Stimulated activated CD8-positive, alpha-beta memory T cell treated with anti-CD3 and anti-CD28 coated beads, Interleukin-2, amount 100 ng/mL, for 48 hours (primary cell): ENCODE measurements at regions not wholly inside any gene's neighbourhood (a gene's known extent, or its start where the extent isn't known, plus 50 kb on each side); places are given as distances from the start of the nearest gene placed in this dataset.

Experiments
- DNase-seq, 2 donors: peaks; one replicate each; pipeline ENCODE4 v3.0.0-alpha.2; 2020; ENCODE audit warnings: low read depth in 2 of 2

DNA sequence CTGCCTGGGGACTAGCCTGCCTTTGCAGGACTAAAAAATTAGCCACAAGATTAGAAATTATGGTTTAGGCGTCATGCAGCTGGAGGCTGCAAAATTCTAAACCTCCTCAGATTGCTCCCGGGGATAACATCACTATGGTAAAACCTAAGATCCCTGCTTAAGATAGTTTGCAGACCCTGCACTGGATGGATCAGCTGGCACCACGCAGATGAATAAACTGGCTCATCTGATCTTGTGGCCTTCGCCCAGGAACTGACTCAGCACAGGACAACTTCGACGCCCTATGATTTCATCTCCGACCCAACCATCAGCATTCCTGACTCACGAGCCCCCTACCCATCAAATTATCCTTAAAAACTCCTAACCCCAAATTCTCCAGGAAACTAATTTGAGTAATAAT lies 482.4 kb downstream of the SPRY1 start:
- no peak for DNase-seq

DNA sequence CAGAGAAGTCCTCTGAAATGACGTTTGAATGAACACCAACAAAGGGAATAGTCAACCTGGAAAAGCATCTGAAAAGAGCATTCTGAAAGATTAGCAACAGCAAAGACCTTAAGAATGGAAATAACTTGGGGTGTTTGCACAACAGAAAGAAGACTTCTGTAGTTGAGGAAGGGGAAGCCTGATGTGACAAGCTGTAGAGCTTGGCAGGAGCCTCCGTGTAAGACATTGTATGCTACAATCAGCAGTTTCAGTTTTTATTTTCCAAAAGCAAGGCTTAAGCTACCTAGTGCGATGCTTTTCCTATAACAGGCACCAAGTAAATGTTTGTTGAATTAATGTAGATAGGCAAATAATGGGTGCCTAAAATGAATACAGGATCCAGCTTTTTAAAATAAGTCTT lies 484.0 kb downstream of the SPRY1 start:
- no peak for DNase-seq

DNA sequence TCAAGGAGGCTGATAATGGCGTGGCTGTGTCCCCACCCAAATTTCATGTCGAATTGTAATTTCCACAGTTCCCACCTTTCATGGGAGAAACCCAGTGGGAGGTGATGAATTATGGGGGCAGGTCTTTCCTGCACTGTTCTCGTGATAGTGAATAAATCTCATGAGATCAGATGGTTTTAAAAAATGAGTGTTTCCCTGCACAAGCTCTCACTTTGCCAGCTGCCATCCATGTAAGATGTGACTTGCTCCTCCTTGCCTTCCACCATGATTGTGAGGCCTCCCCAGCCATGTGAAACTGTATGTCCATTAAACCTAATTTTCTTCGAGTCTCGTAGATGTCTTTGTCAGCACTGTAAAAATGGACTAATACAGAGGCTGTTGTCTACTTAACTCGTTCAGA lies 488.3 kb downstream of the SPRY1 start:
- no peak for DNase-seq

DNA sequence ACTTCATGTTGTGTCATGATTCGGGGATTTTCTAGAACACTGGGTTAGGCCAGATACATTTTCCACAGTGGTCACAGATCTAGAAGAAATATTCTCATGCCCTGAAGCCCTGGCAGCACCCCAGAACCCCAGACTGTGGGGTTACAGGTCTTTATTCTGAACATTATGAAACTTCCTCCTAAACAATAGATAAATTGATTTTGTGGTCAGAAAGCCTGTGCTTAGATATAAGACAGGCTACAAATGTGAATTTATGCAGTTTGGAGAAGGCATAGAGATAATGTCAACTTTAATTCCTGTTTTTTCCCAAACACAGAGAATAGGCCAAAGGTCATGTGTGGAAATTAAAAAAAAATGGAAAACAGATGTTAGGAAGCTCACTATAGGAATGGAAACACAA lies 492.9 kb downstream of the SPRY1 start:
- no peak for DNase-seq

DNA sequence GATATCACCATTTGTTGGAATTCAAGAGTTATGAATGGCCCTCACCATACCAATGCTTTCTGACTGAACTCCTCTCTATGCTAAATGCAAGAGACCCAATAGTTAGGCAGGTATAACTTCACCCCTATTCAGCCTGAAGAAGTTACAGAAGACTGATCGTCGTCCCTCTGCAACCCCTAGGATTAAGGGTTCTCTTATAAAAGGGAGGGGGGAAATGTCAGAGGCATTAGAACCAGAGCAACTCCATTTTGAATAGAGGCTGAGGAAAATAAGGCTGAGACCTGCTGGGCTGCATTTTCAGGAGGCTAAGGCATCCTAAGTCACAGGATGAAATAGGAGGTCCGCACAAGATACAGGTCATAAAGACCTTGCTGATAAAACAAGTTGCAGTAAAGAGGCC lies 494.3 kb downstream of the SPRY1 start:
- DNase-seq = no peak

DNA sequence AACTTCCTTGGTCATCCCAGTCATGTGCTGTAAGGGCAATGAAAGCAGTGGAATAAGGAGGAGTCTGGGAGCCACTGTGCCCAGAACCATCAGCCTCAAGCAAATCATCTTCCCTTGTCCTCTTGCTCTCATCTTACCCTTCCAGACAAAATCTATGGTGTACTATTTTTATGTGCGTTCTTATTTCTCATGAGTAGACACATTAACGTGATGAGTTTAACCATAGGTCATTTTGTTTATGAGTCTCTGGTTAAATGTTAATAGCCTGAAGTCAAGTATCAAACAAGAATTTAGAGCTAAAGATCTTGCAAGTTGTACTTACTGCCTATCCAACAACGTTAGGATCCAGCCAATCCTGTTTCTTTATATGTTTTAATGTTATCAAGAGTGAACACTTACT lies 495.3 kb downstream of the SPRY1 start:
- DNase-seq = no peak

DNA sequence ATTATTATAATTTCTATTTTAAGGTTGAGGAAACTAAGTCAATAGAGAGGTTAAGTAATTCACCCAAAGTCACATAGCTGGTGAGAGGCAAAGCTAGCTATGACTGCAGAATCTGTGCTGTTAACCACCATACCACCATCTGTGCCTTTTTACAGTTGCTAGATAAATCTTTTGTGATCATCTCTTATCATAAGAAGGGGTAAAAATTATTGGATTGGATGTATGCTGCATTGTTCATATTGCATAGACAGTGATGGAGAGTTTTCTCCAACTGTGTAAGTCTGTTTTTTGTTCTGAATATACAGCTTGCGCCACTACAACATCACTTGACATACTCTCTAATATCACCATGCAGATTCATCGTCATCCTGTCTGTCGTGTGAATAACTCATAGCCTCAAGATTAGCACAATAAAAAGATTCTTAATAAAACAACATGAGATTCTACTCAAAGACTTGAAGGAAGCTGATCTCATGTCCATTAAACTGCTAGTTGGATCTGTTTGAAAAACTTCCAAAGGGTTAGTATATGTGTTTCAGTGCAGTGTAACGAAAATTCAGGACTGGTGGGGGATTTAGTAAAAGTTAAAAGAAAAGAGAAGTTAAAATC lies 495.9 kb downstream of the SPRY1 start:
- no peak for DNase-seq

DNA sequence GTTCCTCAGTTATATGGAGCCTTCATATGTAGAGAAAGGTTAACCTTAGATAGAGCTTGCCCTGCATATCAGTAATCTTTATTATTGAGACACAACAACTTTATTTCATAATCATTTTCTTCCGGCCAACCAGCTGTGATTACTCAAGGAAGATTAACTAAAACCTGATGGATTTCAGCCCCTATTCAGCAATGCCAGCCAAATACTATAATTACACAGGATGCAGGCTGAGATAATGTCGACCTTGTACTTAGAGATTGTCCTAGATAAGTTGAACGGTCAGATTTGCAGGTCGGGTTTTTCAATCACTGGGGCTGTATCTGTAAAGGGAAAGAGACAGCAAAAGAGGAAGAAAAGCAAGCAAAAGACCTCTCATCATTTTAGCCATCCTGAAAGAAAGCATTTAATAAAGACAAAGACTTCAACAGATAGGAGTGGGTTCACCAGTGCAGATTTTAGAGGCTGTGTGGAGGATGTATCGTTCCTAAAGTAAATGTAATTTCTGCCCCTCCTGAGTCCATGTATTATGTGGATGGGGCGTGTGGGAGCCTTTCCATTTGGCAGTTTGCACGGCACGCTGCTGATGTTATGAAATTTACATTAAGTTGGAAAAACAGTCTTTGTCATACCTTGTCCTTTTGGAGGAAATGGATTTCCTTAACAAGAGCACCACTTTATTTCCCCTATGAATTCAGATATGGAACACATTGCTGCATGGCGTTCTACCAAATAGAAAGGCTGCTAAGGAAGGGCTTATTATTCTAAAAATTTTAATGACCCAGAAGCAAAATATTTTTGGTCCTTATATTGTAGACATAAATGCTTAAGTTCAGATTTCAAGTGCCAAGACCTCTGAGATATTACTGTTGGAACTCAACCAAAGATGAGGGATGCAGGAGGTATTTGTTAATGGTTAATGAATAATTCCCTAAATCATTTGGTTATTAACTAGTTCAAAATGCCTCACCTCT lies 496.7 kb downstream of the SPRY1 start:
- no peak for DNase-seq

DNA sequence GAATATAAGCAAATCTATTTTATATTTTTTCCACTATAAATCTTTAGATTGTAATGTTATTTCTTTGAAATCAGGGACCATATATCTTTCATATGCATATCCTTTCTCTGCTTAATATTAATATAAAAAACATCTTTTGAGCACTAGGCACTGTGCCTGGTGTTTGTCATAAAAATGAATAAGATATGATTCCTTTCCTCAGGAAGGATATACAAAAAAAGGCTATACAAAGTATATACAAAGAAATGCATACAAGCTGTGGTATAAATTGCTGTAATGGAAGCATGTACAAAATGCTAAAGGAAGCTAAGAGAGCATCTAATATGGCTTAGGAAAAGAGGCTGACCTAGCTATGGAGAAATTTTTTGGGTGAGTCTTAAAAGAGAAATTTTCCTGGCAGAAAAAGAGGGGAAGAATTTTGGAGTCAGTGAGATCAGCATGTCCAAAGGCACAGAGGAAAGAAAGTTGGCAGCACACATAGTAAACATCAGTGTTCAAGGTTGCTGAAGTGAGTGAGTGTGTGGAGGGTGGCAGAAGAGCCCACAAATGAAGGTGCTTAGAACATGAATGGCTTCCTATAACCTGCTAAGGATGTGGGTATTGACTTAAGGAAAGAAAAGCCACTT lies 500.0 kb downstream of the SPRY1 start:
- no peak for DNase-seq

DNA sequence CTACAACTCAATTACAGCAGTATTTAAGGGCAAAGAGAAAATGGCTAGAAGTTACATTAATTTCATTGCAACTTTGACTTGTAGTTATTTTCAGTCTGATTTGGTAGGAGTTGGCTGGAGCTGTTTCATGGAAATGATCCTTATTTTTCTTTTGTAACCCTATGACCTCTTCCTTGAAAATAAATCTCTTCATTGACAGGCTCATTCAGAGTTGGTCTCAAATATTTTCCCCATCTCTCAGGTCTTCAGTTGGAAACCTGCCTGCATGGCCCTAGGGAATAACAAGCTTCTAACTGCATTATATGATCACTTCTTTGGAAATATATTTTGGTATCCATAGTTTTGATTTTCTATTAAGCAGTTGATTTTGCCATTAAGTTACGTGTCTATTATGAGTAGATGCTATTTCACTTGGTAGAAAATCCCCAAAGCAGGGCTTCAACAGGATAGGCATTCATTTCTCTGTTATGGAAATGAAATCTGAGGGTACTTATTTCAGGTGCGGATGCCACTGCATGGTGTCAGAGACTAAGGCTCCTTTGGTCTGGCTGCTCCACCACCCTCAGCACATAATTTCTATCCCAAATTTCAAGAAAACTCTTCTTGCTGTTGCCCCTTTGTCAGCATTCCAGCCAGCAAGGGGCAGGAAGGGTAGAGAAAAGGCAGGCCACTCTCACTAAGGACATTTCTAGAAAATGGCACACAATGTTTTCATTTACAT lies 502.5 kb downstream of the SPRY1 start:
- no peak for DNase-seq

DNA sequence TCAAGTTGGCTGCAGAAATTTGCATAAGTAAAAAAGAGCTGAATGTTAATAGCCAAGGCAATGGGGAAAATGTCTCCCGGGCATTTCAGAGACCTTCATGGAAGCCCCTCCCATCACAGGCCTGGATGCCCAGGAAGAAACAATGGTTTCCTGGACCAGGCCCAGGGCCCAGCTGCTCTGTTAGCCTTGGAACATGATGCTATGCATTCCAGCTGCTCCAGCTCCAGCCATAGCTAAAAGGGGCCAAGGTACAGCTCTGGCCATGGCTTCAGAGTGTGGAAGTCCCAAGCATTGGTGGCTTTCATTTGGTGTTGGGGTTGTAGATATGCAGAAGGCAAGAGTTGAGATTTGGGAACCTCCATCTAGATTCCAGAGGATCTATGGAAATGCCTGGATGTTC lies 508.3 kb downstream of the SPRY1 start:
- DNase-seq = no peak

DNA sequence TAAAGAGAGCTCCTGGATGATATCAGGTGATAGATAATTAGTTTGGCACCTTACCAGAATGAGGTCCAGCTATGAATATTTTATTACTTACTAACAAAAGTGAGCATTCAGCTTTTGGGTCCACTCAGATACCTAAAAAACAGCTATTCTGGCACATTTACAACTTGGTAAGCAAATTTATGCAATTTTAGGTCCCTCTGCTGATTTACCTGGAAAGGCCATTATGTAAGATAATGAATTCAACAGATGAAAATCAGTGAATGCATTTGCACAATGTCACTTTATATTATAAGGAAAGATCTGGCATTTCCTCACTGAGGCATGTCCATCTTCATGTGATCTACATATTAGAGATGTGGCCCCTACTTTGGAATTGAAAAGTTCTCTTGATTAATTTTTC lies 517.0 kb downstream of the SPRY1 start:
- no peak for DNase-seq

DNA sequence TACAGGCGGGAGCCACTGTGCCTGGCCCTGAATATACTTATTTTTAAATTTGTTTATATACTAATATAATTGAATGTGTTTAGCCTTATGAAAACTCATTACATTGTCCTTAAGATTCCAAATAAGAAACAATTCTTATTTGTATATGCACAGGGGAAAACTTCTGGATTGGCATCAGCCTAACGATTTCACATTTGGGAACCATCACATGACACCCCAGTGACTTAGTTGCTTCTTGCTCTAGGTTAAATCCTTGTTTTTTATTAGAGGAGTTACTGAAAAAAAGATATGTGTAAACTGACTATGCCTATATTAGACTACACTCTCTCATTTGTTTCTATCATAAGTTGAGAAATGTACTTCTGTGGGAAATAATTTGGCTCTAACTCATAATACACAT lies 520.2 kb downstream of the SPRY1 start:
- DNase-seq = no peak

DNA sequence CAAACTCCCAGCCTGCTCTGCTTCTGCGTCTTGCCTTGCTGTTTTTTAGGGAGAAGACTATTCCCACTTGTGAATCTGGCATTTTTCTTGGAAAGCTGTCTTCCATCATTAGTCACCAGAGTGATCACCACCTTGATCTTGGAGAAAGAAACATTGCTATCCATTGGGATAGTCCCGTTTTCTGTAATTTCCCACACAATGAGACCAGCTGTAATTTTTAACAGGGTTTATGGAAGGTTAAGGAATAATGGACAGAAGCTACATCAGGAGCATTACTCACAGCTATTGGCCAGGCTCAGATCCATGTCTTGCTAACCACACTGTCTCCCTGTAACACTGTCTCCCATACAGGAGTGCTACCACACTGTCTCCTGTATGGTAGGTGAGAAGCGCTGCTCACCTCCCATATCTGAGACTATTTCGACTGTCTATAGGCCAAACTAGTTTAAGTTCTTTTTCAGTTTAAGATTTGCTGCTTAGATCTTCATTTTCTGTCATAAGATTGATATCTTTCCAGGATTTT lies 523.0 kb downstream of the SPRY1 start:
- no peak for DNase-seq

DNA sequence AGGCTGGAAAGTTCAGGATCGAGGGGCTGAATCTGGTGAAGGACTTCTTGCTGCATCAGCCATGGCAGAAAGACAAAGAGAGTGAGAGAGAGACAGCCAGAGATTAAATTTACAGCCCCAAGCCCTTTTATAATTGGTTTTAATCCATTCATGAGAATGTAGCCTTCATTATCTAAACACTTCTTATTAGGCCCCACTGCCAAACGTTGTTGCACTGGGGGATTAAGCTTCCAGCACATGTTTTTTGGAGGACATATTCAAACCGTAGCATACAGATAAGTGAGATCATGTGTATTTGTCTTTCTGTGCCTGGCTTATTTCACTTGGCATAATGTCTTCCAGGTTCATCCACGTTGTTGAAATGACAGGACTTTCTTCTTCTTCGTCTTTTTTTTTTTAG lies 524.7 kb downstream of the SPRY1 start:
- no peak for DNase-seq

DNA sequence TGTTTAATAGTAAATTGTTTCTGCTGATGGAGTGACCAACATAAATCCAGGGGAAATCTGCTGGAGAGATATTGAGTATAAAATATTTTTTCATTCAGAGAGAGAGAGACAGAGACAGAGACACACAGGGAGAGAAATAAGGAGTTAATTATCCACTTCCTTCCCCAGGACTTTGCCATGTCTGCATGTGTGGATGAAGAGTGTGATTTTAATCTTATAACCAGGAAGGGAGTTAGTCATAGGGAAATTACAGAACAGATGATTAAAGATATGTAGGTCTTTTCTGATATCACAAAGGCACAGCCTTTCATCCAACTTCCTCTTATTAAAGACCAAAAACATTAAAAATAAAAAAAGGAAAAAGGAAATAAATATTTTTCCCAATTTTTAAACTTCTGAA lies 526.3 kb downstream of the SPRY1 start:
- no peak for DNase-seq

DNA sequence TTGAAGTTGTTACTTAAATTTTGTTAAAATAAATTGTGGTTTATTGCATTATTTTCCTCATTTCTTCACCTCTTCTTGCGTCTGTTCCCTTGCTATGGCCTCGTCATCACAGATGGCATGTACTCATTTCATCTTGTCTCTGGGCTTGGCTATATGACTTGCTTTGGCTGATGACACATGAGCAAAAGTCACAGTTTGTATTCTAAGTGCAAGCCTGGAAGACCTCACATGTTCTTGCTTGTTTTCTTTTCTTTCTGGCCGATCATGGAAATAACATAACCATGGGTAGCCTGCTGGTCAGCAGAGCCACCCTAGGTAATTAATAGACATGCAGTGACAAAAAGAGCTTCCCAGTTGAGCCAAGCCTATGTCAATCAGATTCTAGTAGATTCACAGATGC lies 527.9 kb downstream of the SPRY1 start:
- no peak for DNase-seq

DNA sequence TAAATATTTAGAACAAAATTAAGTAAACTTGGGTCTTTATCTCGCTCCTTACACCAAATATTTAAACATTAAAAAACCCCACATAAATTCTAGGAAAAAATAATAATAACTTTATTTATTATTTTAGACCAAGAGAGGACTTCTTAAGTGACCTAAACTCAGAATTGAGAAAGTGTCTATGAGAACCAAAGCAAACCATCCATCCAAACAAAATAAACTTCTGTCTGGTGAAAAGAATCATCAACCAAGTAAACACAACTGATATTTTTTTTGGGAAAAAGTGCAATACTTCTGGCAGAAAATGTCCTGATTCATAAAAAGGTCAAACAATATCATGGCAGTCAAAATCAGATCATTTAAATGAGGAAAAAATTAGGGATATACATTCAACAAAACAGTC lies 533.0 kb downstream of the SPRY1 start:
- no peak for DNase-seq

DNA sequence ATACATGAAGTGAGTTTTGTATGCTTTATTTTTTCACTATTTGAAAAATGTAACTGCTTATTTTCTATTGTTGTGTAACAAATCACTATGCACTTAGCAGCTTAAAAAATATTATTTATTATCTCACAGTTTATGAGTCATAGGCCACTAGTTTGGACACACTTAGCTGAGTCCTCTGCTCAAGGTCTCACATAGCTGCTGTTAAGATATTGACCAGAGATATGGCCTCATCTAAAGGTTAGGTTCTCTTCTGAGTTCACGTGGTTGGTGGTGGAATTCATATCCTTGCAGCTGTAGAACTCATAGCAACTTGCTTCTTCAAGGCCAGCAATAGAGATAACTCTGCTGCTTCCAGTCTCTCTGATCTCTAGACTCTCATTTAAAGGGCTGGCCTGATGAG lies 534.4 kb downstream of the SPRY1 start:
- DNase-seq = no peak

DNA sequence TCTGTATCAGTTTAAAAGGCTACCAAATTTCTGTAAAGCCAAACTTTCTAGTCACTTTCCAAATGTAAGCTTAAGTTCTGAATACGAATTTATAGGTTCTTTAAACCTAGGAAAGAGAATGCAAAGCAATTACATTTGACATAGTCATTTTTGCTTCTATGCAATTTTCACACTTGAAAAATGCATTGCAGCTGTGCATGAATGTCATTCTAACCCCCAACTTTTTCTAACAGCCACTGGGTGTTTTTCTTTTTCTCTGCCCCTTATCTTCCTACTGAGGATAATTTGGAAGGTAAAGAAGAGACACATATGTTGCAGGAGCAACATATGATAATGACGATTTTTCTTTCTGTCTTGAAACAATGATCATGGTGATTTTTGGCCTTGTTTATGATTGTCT lies 537.5 kb downstream of the SPRY1 start:
- no peak for DNase-seq

DNA sequence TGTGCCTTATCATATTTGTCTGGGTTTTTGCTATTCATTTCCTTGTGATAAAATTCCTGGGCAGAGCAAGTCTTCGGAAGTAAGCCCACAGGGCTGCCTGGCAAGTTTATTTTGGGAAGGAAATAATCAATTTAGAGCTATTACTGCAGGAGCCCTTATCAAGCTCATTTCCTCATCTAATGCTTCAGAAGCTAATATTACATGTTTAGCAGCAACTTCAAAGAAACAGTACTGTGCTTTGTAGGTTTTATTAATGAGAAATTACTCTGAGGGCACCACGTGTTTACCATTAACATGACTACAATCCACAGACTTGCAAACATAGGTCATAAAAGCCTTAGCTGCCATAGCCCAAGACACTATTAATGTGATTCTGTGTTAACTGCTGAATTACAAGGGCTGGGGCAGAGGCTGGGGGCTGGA lies 540.0 kb downstream of the SPRY1 start:
- no peak for DNase-seq

DNA sequence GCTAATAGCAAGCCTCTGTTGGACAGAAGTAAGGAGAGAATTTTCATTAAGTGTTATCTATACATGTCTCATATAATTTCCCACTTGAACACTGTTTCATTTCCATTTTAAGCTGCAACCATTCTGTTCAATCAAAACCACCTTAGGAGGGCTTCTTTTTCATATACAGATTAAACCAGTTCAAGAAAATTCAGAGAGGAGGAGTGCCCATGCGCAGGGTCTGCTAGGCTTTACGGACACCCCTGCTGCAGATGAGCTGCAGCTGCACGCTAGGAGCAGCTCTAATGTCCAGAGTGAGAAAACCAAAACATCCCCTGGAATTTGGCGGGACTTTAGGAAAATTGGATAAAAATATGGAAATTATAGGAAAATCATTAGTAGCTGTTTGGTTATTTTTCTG lies 541.0 kb downstream of the SPRY1 start:
- DNase-seq = no peak
